HG03196 (cell line): ENCODE measurements at regions not wholly inside any gene's neighbourhood (a gene's known extent, or its start where the extent isn't known, plus 50 kb on each side); places are given as distances from the start of the nearest gene placed in this dataset.
"Not testable (repeated sequence)": the region's sequence is repeated elsewhere in the genome, so short reads cannot be mapped to it uniquely, and the experiment has no call there.

ENCODE experiments used
- ATAC-seq: cut with Tn5 transposase; IDR thresholded peaks from one replicate; pipeline ENCODE4 v1.9.1; 2021; ENCODE audit not compliant: unreplicated experiment

GRCh38 chr12:87585882-87586557 lies 443.2 kb downstream of the C12orf50 start:
- no peak for ATAC-seq

GRCh38 chr12:87579091-87579490 lies 450.1 kb downstream of the C12orf50 start:
- not testable (repeated sequence) for ATAC-seq

- ATAC-seq, result no peak
Observed at GRCh38 chr12:87575906-87576305, 453.3 kb downstream of the C12orf50 start.

GRCh38 chr12:87566918-87567317 lies 462.3 kb downstream of the C12orf50 start:
- not testable (repeated sequence) for ATAC-seq

- ATAC-seq, result no peak
Observed at GRCh38 chr12:87556985-87557384, 472.2 kb downstream of the C12orf50 start.

- ATAC-seq, result not testable (repeated sequence)
Observed at GRCh38 chr12:87531213-87531612, 498.0 kb downstream of the C12orf50 start.

GRCh38 chr12:87529413-87529812 lies 499.8 kb downstream of the C12orf50 start:
- ATAC-seq, result no peak

- no peak for ATAC-seq
Observed at GRCh38 chr12:87520968-87521367, 508.2 kb downstream of the C12orf50 start.

- no peak for ATAC-seq
Observed at GRCh38 chr12:87518481-87518880, 510.7 kb downstream of the C12orf50 start.

GRCh38 chr12:87518036-87518435 lies 511.2 kb downstream of the C12orf50 start:
- ATAC-seq, result no peak

- no peak for ATAC-seq
Observed at GRCh38 chr12:87513536-87514280, 515.5 kb downstream of the C12orf50 start.

GRCh38 chr12:87511371-87511770 lies 517.8 kb downstream of the C12orf50 start:
- no peak for ATAC-seq

GRCh38 chr12:87509237-87509820 lies 519.9 kb downstream of the C12orf50 start:
- ATAC-seq, result no peak

- ATAC-seq, result no peak
Observed at GRCh38 chr12:87491598-87491997, 537.6 kb downstream of the C12orf50 start.

GRCh38 chr12:87491089-87491488 lies 538.1 kb downstream of the C12orf50 start:
- no peak for ATAC-seq

GRCh38 chr12:87469295-87469694 lies 559.9 kb downstream of the C12orf50 start:
- ATAC-seq, result no peak

- no peak for ATAC-seq
Observed at GRCh38 chr12:87467936-87468335, 561.3 kb downstream of the C12orf50 start.

GRCh38 chr12:87464565-87464964 lies 564.6 kb downstream of the C12orf50 start:
- ATAC-seq, result no peak

- no peak for ATAC-seq
Observed at GRCh38 chr12:87444039-87444438, 585.2 kb downstream of the C12orf50 start.

GRCh38 chr12:87441511-87441910 lies 587.7 kb downstream of the C12orf50 start:
- ATAC-seq, result no peak

- no peak for ATAC-seq
Observed at GRCh38 chr12:87439990-87440827, 589.0 kb downstream of the C12orf50 start.
